A549 (cell line): ENCODE measurements at regions not wholly inside any gene's neighbourhood (a gene's known extent, or its start where the extent isn't known, plus 50 kb on each side); places are given as distances from the start of the nearest gene placed in this dataset.

Experiments
- ATAC-seq, 2 experiments: fragments of 200-7000 bp in 1 of 2; fragments of >200 bp in 1 of 2; cut with Nextera tagmentation in 1 of 2; cut with Tn5 transposase in 1 of 2; 3 replicates each; pipeline versions ENCODE4 v1.8.0 to v1.9.1; 2018 to 2020; ENCODE audit warnings: mild to moderate bottlenecking in 1 of 2, moderate library complexity in 1 of 2
- CTCF ChIA-PET: fragments of 300-600 bp; sonication (Branson Sonifier 250); formaldehyde crosslinking; extraction: SDS; loops from one replicate; lab custom pipeline; 2021; ENCODE audit warnings: antibody characterized with exemption, inconsistent platforms; lab: Yijun Ruan, JAX
- POLR2A ChIA-PET: fragments of 350-600 bp; formaldehyde crosslinking; extraction: SDS; loops from one replicate; lab custom pipeline; 2021; ENCODE audit warnings: antibody characterized with exemption, inconsistent platforms; lab: Yijun Ruan, JAX
- DNase-seq, 2 experiments: peaks; one replicate each; pipeline versions ENCODE4 v3.0.0 to v3.0.0-alpha.2; 2011 to 2016; ENCODE audit warnings: low read depth in 1 of 2, low spot score in 1 of 2
- FAIRE-seq: peaks from 2 replicates; lab custom pipeline; 2011; peaks lifted over from hg19 to GRCh38; lab: Jason Lieb, UNC
- H3K27ac ChIP-seq, 2 experiments: fragments of >200 bp; sonication (Bioruptor Twin); formaldehyde crosslinking; 3 replicates each; pipeline ENCODE4 v1.5.1; 2016 to 2017
- H3K4me1 ChIP-seq: fragments of >200 bp; sonication (Bioruptor Twin); formaldehyde crosslinking; 3 replicates; pipeline ENCODE4 v1.6.1; 2016
- H3K4me2 ChIP-seq: fragments of >200 bp; sonication (Bioruptor Twin); formaldehyde crosslinking; 3 replicates; pipeline ENCODE4 v1.6.1; 2016
- H3K4me3 ChIP-seq: fragments of >200 bp; sonication (Bioruptor Twin); formaldehyde crosslinking; 3 replicates; pipeline ENCODE4 v1.5.1; 2016
- H3K9me3 ChIP-seq: fragments of >200 bp; sonication (Bioruptor Twin); formaldehyde crosslinking; 3 replicates; pipeline ENCODE4 v1.6.1; 2016
- BCL3 ChIP-seq: fragments of >200 bp; sonication (Bioruptor Twin); formaldehyde crosslinking; IDR thresholded peaks from 3 replicates; pipeline ENCODE4 v1.6.1; 2016
- BHLHE40 ChIP-seq: IDR thresholded peaks from 2 replicates; pipeline ENCODE4 v1.6.1; 2012; ENCODE audit warnings: low read depth, low read length, inconsistent platforms
- CBX8 ChIP-seq: fragments of 200-600 bp; sonication (generic); IDR thresholded peaks from 2 replicates; pipeline ENCODE4 v1.6.1; 2016
- CEBPB ChIP-seq, 2 experiments: fragments of >200 bp in 1 of 2; sonication (Bioruptor Twin) in 1 of 2; formaldehyde crosslinking in 1 of 2; IDR thresholded peaks; 2 replicates each; pipeline ENCODE4 v1.6.1; 2012 to 2016
- CHD2 ChIP-seq: fragments of 150-350 bp; IDR thresholded peaks from 2 replicates; pipeline ENCODE4 v1.6.1; 2014; ENCODE audit warnings: low read length; ENCODE audit not compliant: partially characterized antibody
- CHD4 ChIP-seq: fragments of 200-600 bp; sonication (generic); IDR thresholded peaks from 2 replicates; pipeline ENCODE4 v1.6.1; 2016; ENCODE audit warnings: antibody characterized with exemption, mild to moderate bottlenecking, borderline replicate concordance
- EHMT2 ChIP-seq: fragments of 200-600 bp; sonication (generic); IDR thresholded peaks from 2 replicates; pipeline ENCODE4 v1.6.1; 2016; ENCODE audit warnings: antibody characterized with exemption, low read depth, mild to moderate bottlenecking, moderate library complexity
- ELK1 ChIP-seq: fragments of 150-350 bp; IDR thresholded peaks from 2 replicates; pipeline ENCODE4 v1.6.1; 2014; ENCODE audit warnings: low read depth, mild to moderate bottlenecking, low read length
- FOSL2 ChIP-seq, 2 experiments: fragments of 450-650 bp in 1 of 2; fragments of >200 bp in 1 of 2; sonication (Bioruptor Twin) in 1 of 2; formaldehyde crosslinking; IDR thresholded peaks; 2 replicates each; pipeline versions ENCODE4 v1.5.0 to v1.6.1; 2016 to 2020; ENCODE audit warnings: mild to moderate bottlenecking in 1 of 2, moderate library complexity in 1 of 2
- HMGXB4 ChIP-seq: fragments of 250-450 bp; sonication (Bioruptor Pico); IDR thresholded peaks from 2 replicates; pipeline ENCODE4 v1.5.0; 2021; ENCODE audit warnings: mild to moderate bottlenecking, moderate library complexity, borderline replicate concordance
- HOXA7 ChIP-seq: fragments of 250-450 bp; sonication (Bioruptor Pico); IDR thresholded peaks from 2 replicates; pipeline ENCODE4 v1.5.0; 2020; ENCODE audit warnings: mild to moderate bottlenecking, moderate library complexity
- HOXB13 ChIP-seq: fragments of 250-450 bp; sonication (Bioruptor Pico); IDR thresholded peaks from 2 replicates; pipeline ENCODE4 v1.5.0; 2020; ENCODE audit warnings: low read depth, mild to moderate bottlenecking, moderate library complexity
- HOXB5 ChIP-seq: fragments of 250-450 bp; sonication (Bioruptor Pico); IDR thresholded peaks from 2 replicates; pipeline ENCODE4 v1.5.0; 2020; ENCODE audit warnings: mild to moderate bottlenecking, moderate library complexity
- JUNB ChIP-seq: fragments of >200 bp; sonication (Bioruptor Twin); formaldehyde crosslinking; IDR thresholded peaks from 2 replicates; pipeline ENCODE4 v1.6.1; 2016
- MAZ ChIP-seq: fragments of 150-350 bp; IDR thresholded peaks from 2 replicates; pipeline ENCODE4 v1.6.1; 2014; ENCODE audit warnings: antibody characterized with exemption, low read depth, low read length, borderline replicate concordance
- NPAS2 ChIP-seq: fragments of 250-450 bp; sonication (Bioruptor Pico); IDR thresholded peaks from 2 replicates; pipeline ENCODE4 v1.8.0; 2022; ENCODE audit warnings: mild to moderate bottlenecking, moderate library complexity, borderline replicate concordance
- NR3C1 ChIP-seq: fragments of >200 bp; sonication (Bioruptor Twin); formaldehyde crosslinking; IDR thresholded peaks from 3 replicates; pipeline ENCODE4 v1.6.1; 2017
- PHF8 ChIP-seq: fragments of 200-600 bp; sonication (generic); IDR thresholded peaks from 2 replicates; pipeline ENCODE4 v1.6.1; 2016; ENCODE audit warnings: low read depth, mild to moderate bottlenecking, antibody characterized with exemption, moderate library complexity, borderline replicate concordance
- RFX5 ChIP-seq: fragments of 450-650 bp; IDR thresholded peaks from 2 replicates; pipeline ENCODE4 v1.7.1; 2014; ENCODE audit warnings: antibody characterized with exemption, mild to moderate bottlenecking, moderate library complexity
- ZC3H11A ChIP-seq: fragments of 450-650 bp; IDR thresholded peaks from 2 replicates; pipeline ENCODE4 v1.6.1; 2014; ENCODE audit warnings: antibody characterized with exemption, mild to moderate bottlenecking
- ZNF302 ChIP-seq: fragments of 250-450 bp; sonication (Bioruptor Pico); IDR thresholded peaks from 2 replicates; pipeline ENCODE4 v1.9.0; 2021; ENCODE audit warnings: inconsistent platforms, mild to moderate bottlenecking, moderate library complexity
- ZSCAN20 ChIP-seq: fragments of 250-450 bp; sonication (Bioruptor Pico); IDR thresholded peaks from 2 replicates; pipeline ENCODE4 v1.8.0; 2022; ENCODE audit warnings: mild to moderate bottlenecking, moderate library complexity
- WGBS: methylation state at CpG from one replicate; pipeline ENCODE4 v1.1.6; 2017; ENCODE audit errors: missing lambda C conversion rate; 5-methylcytosine and 5-hydroxymethylcytosine counted together

GRCh38 chr2:42847596-42848151 lies 55.3 kb upstream of the HAAO start:
- H3K4me3 ChIP-seq: no peak overlapping the region
- no peak overlapping the region for H3K27ac ChIP-seq
- CTCF ChIA-PET: interaction anchor here (1.0 to 6.9 kb wide), 9 partner anchors 8 to 758 kb away, joined by 3 to 55 read pairs (median 5); no protein-coding TSS in a partner anchor
- DNase-seq: no peak
- TF ChIP-seq EHMT2: no peak
- TF ChIP-seq HMGXB4 (CRISPR knock-in tag): no peak
- no peak for TF ChIP-seq NR3C1
- TF ChIP-seq JUNB: no peak
- no peak for TF ChIP-seq CHD2
- no peak for TF ChIP-seq ZC3H11A
- no peak for TF ChIP-seq PHF8
- TF ChIP-seq RFX5: no peak
- TF ChIP-seq NPAS2 (CRISPR knock-in tag): no peak
- TF ChIP-seq BHLHE40: no peak
- TF ChIP-seq BCL3: no peak
- no peak for TF ChIP-seq HOXB5 (CRISPR knock-in tag)
- TF ChIP-seq CHD4: no peak
- TF ChIP-seq ZSCAN20 (CRISPR knock-in tag): no peak
- TF ChIP-seq HOXB13 (CRISPR knock-in tag): no peak
- no peak for TF ChIP-seq MAZ
- TF ChIP-seq ZNF302 (CRISPR knock-in tag): no peak
- TF ChIP-seq CBX8: no peak
- no peak for FAIRE-seq
- no peaks in the 10 kb centered on the region for H3K4me1 ChIP-seq
- POLR2A ChIA-PET: no interaction called here
- WGBS: 76% methylated on average over 9 of the region's 9 CpGs
- ATAC-seq: no peak
- H3K9me3 ChIP-seq: no peaks in the 10 kb centered on the region
- no peak overlapping the region for H3K4me2 ChIP-seq

- Histone ChIP-seq H3K9me3 (no peaks in the 10 kb centered on the region), H3K4me3 (no peak overlapping the region), H3K4me1 (no peaks in the 10 kb centered on the region), H3K27ac (no peak overlapping the region), H3K4me2 (no peak overlapping the region)
- DNase-seq (no peak), FAIRE-seq (no peak), ATAC-seq (no peak)
- ChIA-PET CTCF (interaction anchor here (1.0 to 6.9 kb wide), 6 partner anchors 9 to 128 kb away, joined by 3 to 55 read pairs (median 6); no protein-coding TSS in a partner anchor), POLR2A (no interaction called here)
- TF ChIP-seq CEBPB (IDR thresholded peaks at IDR 0.05) (no peak), HOXB5 (CRISPR knock-in tag) (no peak), FOSL2 (IDR thresholded peaks at IDR 0.05) (no peak), FOSL2 (CRISPR knock-in tag; IDR thresholded peaks at IDR 0.05) (no peak), HOXA7 (CRISPR knock-in tag) (no peak), ELK1 (no peak)
- 83% methylated on average over 9 of the region's 9 CpGs for WGBS
Measured at GRCh38 chr2:42846932-42847595, 54.7 kb upstream of the HAAO start.
